ENCODE measurements at regions not wholly inside any gene's neighbourhood (a gene's known extent, or its start where the extent isn't known, plus 50 kb on each side); places are given as distances from the start of the nearest gene placed in this dataset.
"Not testable (repeated sequence)": the region's sequence is repeated elsewhere in the genome, so short reads cannot be mapped to it uniquely, and the experiment has no call there.

DNA sequence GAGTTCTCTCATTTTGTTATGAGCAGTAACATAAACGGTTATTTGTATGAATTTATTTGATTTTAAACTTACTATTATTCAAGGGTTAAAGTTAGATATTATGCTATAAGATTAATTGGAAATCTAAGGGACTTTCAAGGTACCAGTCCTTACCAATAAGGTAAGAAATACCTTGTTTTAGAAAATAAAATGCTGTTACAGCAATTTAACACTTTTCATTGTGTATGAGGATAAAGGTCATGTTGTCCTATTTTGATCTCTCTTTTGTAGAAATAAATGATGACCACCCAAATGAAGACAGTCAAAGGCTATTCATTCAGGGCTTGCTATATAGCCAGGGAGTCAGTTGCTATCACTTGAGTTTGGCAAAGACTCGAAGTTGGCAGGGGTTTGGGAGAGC lies 1185.9 kb upstream of the GOT2 start:
- DNase-seq, result no peak

DNA sequence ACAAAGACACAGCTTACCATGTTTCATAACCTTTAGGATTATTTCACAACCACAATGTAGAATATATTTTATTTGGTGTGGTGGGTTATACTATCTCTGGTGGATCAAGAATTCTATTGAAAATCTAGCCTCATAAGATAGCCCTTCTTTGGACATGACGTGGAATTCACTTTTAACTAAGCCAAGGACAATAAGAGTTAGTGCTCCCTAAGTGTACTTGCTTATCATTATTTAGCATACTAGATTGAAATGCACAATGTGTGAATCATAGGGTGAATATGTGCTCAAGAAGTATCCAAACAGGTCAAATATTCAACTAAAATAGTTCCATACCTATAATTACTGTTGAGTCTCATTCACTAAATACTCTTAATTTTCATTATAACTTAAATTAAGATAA lies 1179.5 kb upstream of the GOT2 start:
- no peak for DNase-seq

DNA sequence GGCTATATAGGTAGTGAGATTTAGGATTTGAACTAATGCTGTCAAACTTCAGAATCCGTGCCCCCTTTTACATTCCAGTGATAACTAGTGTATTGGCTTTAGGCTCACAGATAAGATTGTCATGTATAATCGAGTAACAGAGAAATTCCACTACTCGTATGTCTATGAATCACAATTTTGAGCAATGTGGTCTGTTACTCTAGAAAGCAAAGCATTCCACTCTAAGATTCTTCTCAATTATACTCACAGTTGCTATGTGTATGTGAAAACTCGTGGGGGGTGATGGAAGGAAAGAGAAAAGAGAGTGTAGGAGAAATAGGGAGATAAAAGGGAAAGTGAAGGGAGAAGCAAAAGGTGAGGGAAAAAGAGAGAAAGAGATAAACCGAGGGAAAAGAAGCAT lies 1175.1 kb upstream of the GOT2 start:
- no peak for DNase-seq

DNA sequence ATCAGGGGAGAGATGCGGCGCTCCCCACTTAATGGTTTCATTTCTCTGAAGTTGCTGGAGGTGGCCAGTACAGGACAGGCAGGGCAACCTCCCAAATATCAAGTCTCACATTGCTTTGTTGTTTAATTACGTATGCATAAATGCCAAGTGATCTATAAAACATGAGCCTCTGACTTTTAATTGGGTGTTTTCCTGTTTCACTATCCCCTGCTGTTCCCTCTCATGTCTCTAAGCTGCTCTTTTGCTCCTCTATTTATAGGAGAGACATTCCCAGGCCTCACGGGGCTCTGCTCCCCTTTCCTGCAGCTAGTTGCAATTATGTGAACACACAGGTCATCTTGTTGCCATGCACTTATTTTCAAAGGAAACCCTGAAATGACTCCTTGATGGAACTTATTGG lies 1173.5 kb upstream of the GOT2 start:
- no peak for DNase-seq

DNA sequence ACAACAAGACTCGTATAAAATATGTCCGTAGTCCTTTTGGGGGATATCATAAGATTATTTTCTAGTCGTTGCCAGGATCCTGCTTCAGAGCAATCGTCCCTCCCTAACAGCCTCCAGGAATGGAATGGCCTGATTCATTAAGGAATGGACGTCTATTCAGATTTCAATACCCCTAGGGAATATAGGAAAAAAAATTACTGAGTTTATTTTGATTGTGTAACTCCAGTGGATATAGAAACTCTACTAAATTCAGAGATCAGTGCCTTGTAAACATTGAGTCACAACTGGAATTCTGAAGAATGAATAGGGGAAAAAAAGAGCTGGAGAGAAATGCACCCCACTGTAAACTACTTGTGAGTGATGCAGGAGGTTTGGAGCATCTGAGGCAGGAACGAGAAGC lies 1171.5 kb upstream of the GOT2 start:
- no peak for DNase-seq

DNA sequence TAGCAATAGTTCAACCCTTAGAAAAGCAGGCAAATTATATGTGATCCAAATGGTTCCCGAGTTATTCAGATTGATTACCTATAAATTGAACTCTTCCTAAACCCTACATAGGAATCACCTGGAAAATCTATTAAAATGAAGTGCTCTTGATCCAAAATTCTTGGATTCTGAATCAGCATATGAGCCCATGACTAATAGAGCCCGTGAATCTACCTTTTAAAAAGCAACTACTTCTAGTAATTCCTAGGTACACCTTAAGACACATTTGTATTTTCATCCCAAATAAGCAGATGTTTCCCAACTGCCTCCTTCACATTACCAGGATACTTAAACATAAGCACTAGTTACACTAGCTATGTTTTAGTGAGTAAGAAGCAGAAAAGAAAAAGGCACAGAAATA lies 1171.0 kb upstream of the GOT2 start:
- no peak for DNase-seq

DNA sequence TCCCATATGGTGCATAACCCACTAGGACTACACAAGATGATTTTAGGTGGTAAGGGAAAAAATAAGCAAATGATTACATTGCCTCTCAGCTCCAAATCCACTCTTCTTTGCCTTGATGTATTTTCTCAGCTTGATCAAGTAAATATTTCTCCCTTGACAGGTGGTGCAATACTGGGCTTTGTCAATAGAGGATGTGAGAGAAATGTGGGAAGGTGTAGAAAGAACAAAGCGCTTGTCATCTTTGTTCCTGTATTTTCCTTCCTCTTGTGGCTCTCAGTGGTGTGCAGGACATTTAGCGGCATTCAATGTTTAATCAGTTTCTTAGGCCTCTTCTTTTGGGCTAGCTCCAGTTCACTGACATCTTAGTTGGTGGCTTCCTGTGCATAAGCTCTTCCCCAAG lies 1165.8 kb upstream of the GOT2 start:
- DNase-seq, result no peak

DNA sequence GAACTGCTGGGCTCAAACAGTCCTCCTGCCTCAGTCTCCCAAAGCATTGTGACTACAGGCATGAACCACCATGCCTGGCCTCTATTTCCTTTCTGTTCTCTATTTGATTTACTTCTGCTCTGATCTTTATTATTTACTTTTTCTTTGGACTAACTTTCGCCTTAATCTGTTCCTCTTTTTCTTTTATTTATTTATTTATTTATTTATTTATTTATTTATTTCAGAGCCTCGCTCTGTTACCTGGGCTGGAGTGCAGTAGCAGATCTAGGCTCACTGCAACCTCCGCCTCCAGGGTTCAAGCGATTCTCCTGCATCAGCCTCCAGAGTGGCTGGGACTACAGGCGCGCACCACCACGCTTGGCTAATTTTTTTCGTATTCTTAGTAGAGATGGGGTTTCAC lies 1158.3 kb upstream of the GOT2 start:
- DNase-seq, result no peak

DNA sequence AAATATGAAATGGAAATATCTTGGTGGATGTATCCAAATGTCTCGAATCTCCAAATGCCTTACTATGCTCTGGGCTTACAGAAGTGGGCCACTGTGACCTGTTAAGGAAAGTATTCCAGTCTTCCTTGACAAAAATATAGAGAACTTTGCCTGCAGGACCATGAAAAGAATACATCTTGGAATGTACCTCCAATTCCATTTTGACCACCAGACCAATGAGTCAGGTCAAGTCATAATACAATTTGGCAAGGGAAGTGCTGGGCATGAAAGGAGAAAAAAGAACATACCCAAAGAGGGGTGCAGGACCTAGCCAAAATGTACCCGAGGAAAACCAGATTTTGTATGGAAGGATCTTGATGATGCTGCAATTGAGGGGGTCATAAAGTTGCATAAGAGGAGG lies 1153.7 kb upstream of the GOT2 start:
- DNase-seq, result no peak

DNA sequence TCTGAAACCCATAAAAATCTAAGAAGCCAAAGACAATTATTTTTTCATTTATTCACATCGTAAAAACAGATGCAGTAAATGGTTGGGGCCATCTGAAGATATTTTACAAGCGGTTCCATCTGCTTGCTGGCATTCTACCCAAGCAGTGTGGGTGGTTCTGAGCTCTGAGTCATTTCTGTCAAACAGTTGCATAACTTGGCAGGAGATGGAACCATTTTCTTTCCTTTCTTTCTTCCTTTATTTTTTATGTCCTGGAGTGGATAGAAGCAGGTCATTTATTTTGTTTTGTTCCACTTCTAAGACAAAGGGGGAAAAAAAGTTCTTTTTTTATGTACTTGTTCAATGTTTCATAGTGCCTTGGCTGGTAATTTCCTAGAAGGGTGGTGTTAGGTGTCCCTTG lies 1151.9 kb upstream of the GOT2 start:
- DNase-seq, result no peak

DNA sequence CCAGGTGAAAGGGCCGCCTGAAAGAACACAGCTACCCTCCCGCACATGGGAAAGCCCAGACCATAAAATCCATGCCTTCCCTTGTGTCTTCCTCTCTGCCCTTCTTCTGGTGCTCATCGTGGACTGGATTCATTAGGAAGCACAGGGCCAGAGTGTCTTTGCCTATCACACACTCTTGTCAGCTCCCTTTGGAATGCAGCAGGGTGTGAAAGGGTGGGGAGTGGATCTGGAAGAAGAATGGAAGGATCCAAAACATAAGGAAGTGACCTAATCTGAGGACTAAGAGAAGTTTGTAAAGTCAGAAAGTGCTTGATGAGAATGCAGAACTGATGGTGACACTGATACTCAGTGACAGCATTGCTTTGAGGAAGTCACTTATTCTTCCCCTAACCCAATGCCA lies 1147.3 kb upstream of the GOT2 start:
- no peak for DNase-seq

DNA sequence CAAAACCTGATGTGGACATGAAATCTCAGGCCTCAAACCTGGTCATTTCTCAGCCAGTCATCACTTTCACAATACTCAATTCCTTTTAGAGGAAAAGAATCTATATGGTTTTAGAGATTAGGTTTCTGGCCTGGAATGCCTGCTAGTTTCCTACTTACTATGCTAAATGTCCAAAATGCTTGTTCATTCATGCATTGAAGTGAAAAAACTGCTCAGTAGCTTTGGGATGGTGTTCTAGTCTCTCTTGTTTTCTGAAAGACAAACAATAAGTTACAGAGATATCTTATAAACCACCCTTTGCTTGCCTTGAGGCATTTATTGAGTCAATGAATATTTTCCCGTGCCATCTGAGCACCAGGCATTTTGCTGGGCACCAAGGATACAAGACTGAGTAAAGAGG lies 1146.5 kb upstream of the GOT2 start:
- DNase-seq, result no peak

DNA sequence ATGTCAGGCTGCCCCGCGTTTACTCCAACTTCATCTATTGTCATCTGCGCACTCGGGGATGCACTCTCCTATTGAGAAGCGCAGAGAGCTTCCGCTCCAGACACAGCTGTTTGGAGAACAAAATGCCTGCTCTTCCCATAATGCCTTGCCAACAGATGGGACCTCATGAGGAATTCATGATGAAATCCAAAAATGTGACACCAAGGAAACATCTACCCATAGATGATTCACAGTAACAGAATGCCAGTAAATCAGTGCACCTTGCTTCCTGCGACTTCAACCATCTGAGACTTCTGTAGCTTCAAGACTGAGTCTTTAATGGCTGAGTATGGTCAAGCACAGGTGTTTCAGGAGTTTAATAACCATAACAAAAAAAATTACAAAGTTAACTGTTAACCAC lies 1144.9 kb upstream of the GOT2 start:
- no peak for DNase-seq

DNA sequence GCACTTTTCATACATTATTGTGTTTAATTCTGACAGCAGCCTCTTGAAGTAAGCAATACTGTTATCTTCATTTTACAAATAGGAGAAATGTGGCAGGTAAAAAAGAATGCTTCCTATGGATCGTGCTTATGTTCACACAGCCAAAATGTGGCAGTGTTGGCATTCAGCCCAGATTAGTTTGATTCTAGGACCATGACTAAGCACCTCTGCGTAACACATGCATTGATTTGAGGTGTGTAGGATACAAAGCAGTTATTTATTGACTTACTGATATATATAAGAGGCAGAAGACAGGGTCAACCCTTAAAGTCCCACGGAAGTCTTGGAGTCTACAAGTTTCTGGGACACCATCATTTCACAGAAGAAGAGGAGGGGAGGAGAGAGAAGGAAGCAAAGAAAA lies 1144.4 kb upstream of the GOT2 start:
- DNase-seq, result no peak

DNA sequence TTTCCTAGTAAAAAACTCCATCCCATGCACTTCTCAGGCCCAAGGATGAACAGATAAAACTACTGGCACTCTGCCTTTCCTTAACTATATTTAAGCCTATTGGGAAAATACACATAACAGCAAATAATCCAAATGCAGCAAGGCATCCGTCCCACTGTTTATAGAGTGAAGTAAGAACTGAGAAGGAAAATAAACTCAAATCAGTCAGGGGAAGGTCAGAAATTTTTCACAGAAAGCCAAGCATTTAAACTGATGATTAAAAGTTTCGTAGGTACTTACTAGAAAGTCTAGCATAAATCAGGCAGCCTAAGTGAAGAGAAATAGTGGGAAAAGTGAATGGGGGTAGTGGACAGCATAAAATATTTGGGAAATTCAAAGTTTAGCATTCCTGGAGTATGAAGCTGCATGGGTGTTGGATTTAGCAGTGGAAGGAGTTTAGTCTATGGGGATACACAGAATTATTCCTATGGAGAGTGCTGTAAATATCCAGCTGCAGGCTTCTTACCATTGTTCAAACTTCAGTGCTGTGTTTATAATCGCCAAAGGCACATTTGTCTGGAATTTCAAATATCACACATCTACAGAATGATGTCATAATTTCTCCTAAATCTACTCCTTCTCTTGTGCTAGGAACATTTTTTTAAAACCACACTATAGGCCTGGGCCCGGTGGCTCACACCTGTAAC lies 1131.0 kb upstream of the GOT2 start:
- DNase-seq, result no peak

DNA sequence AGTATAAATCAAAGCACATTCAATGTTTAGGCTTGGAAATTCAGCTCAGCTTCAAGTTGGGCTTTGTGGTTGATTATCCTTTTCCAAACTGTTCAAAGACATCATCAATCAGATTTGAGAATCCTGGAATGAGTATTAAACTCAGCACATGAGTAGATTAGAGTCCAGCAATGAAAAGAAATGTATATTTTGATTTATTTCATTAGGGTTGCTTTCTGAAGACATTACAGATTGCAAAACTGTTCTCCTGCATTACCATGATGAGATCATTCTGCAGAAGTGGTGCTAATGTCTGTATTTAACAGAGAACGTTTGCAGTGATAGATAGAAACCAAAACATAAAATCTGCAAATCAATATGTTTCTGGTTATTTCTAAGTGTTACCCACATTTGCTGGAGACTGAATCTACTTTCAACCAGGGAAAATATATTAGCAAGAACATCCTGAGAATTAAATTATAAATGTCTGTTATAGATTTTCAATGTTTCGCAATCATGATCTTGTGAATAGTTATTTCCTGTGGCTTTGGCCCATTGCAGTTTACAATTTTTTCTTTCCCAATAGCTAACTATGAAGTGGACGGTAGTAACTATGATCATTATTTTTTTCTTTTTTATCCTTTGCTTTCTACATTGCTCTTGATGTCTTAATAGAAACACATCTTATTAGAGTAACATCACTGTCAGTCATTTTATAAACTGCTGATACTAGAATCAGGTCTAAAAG lies 1125.7 kb upstream of the GOT2 start:
- no peak for DNase-seq

DNA sequence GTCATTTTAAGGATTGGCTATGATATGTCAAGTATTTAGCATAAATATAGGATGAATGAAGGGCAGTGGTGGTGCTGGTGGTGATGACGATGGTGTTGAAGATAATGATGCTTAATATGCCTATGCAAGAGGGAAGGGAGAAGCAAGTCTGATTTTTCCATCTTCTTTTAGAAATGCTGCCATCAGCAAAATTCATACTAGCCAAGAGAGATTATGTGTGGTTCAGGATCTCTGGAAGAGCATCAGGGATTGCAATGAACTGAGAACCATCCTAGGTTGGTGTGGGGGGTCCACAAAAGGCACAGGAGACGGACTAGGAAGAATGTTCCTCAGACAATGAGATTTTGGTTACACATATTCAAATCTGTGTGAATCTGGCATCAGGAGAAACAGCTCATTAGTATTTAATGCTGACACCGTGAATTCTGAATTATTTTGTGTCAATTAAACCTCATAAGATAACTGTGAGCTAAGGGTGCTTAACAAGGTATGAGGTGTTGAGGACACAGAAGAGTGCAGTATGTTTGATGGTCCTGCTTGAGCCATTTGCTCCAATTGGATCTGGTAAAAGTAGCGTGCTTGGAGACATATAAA lies 1120.8 kb upstream of the GOT2 start:
- no peak for DNase-seq

DNA sequence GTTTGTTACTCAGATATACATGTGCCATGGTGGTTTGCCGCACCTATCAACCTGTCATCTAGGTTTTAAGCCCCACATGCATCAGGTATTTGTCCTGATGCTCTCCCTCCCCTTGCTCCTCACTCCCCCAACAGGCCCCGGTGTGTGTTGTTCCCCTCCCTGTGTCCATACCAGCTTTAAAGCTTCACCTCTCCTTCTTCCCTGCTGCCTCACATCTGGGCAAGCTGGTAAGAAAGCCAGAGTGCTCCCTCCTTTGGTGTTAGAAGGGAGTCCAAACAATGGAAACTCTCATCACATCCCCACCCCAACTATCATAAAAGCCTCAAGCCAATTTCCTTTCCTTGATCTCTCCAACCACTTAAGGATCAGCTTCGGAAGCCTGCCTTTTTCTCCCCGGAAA lies 1115.6 kb upstream of the GOT2 start:
- DNase-seq, result no peak

DNA sequence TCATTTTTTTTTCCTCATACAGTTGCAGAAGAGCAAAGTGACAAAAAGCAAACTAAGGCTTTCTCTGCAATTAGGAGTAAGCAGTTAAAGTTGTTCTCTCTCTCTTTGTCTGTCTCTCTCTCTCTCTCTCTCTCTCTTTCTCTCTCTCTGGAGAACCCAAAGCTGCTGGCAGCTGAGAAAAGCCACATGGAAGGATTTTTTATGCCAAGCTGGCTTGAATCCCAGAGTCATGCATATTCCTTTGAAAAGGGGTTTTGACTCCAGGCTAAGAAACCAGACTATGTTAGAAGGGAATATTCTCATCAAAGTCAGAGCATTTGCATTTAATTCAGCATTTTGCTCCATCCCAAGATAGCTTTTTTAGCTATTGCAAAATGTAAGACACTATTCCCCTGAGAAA lies 1114.2 kb upstream of the GOT2 start:
- DNase-seq, result no peak

DNA sequence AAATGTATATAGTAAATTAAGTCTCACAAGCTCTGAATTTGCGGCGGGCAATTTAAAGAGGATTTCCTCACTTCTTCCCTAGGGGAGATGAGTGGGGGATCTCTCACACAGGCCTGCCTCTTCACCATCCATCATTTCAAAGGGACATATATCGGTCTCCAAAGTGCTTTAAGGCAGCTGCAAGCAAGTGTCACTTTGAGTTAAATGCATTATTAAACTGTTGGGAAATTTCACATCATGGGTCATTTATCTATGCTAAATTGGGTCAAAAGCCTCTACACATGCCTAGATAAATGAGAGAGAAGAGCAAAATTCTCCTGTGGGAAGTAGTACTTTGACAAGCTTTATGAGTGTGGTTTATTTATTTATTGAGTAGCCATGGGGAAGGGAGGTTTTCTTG lies 1106.1 kb upstream of the GOT2 start:
- DNase-seq, result no peak

DNA sequence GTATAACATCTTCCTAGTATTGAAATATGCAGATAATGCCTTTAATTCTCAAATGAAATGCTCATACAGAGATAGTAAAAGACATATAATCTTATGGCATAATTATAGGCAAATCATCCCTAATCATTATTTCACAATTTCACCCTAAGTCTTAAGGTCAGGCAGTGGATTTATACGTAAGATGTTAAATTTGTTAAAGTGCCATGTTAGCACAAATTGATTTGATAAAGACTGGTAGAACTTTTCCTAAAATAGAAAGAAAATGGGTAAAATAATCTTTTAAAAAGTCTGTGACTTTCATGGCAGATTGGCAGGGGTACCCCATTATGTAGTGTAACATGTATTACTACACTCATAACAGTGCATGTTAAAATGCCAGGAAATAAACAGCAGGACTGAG lies 1092.7 kb upstream of the GOT2 start:
- DNase-seq, result no peak

DNA sequence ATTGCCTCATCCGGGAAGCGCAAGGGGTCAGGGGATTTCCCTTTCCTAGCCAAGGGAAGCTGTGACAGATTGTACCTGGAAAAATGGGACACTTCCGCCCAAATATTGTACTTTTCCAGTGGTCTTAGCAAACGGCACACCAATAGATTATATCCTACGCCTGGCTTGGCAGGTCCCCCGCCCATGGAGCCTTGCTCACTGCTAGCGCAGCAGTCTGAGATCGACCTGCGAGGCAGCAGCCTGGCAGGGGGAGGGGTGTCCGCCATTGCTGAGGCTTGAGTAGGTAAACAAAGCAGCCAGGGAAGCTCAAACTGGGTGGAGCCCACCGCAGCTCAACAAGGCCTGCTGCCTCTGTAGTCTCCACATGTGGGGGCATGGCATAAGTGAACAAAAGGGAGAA lies 1075.4 kb upstream of the GOT2 start:
- DNase-seq, result not testable (repeated sequence)

DNA sequence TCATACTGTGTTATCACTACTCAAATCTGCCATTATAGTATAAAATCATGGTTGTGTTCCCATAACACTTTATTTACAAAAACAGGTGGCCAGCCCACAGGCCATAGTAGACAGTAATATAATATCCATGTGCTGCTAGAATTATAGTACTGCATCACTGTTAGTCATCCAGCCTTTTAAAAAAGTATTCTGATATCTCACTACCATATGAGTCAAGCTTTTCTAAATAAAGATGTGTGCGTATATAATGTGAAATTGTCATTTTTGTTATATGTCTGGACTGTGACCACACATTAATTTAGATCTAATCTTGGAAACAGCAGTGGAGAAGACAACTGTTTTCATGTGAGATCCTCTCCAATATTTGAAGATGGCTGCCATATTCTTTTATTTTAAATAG lies 1049.1 kb upstream of the GOT2 start:
- no peak for DNase-seq

DNA sequence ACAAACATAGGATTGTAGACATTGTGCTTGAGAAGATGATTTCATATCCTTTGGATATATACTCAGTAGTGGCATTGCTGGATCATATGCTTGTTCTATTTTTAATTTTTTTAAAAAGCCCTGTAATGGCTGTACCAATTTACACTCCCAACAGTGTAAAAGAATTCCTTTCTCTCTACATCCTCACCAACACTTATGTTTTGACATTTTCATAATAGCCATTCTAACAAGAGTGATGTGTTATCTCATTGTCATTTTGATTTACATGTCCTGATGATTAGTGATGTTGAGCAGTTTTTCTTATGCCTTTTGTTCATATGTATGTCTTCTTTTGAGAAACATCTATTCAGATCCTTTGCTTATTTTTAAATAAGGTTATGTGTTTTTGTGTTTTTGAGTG lies 1039.2 kb upstream of the GOT2 start:
- DNase-seq, result no peak

DNA sequence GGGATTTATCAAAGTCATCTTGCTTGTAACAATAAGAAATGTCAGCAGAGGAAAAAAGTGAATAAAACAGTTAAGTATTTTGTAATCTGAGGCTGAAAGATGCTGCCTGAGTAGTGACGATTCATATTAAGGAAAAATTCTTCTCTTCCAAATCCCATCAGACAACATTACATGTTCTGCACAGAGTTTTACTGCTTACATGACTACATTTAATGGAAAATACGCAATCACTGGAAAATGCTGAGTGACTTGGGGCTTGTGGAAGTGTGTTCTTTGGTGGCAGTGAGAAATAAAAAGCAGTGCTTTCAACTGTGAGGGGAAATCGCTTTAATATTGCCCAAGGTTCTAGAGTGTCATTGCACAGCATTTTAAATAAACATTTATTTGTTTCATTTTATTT lies 1025.2 kb upstream of the GOT2 start:
- no peak for DNase-seq
